SH-SY5Y (cell line): ENCODE measurements at regions not wholly inside any gene's neighbourhood (a gene's known extent, or its start where the extent isn't known, plus 50 kb on each side); places are given as distances from the start of the nearest gene placed in this dataset.

Experiments
- GATA2 ChIP-seq: IDR thresholded peaks from 2 replicates; pipeline ENCODE4 v1.6.1; 2011; ENCODE audit warnings: mild to moderate bottlenecking, low read depth, low read length
- GATA3 ChIP-seq: IDR thresholded peaks from 2 replicates; pipeline ENCODE4 v1.6.1; 2011; ENCODE audit warnings: low read depth, mild to moderate bottlenecking, low read length, moderate library complexity

DNA sequence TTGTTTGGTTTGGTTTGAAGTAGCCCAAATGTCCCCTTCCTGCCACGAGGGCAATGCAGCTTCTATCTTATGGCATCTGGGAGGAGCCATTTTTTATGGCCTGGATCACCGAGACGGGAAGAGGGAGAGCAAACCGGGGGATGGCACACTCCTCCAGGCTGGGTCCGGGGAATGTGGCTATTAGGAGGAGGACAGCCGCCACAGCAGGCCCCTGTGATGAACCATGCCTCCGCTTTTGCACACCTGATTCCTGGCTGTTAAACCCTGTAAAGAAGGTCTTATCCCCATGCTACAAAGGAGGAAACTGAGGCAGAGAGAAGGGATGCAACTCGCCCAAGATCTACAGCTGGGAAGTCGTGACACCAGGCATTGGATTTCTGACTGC, 157.6 kb downstream of the OR4M2 start:
- TF ChIP-seq GATA3 (no peak), GATA2 (no peak)
